22Rv1 (cell line): ENCODE measurements at regions not wholly inside any gene's neighbourhood (a gene's known extent, or its start where the extent isn't known, plus 50 kb on each side); places are given as distances from the start of the nearest gene placed in this dataset.

Experiments
- H3K27ac ChIP-seq: fragments of 450-650 bp; 2 replicates; pipeline ENCODE4 v1.5.1; 2017
- ZFX ChIP-seq: fragments of 450-650 bp; IDR thresholded peaks from 2 replicates; pipeline ENCODE4 v1.6.1; 2017; ENCODE audit warnings: antibody characterized with exemption, borderline replicate concordance
- TF ChIP-seq, protein P1 (sequence below): fragments of 450-650 bp; IDR thresholded peaks from 2 replicates; pipeline ENCODE4 v1.5.1; 2017; ENCODE audit warnings: mild to moderate bottlenecking

DNA sequence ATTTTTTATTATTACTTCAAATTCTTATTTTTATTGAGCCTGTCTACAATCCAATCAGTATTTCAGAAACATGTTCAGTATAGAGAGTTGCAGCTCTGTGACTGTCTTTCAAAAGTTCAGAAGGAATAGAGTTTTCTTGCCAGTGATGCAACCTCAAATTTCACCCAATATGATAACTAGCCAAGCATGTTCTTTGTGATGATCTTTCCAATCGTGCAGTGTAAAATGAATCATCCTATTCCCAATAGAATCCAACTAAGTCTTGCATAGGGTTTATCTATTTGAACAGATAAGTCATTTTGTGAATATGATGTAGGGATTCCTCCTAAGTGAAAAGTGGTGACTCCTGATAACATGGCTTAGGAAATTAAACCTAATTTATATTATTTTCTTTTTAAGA lies 937.8 kb downstream of the KCNJ2 start:
- TF ChIP-seq, protein P1, sequence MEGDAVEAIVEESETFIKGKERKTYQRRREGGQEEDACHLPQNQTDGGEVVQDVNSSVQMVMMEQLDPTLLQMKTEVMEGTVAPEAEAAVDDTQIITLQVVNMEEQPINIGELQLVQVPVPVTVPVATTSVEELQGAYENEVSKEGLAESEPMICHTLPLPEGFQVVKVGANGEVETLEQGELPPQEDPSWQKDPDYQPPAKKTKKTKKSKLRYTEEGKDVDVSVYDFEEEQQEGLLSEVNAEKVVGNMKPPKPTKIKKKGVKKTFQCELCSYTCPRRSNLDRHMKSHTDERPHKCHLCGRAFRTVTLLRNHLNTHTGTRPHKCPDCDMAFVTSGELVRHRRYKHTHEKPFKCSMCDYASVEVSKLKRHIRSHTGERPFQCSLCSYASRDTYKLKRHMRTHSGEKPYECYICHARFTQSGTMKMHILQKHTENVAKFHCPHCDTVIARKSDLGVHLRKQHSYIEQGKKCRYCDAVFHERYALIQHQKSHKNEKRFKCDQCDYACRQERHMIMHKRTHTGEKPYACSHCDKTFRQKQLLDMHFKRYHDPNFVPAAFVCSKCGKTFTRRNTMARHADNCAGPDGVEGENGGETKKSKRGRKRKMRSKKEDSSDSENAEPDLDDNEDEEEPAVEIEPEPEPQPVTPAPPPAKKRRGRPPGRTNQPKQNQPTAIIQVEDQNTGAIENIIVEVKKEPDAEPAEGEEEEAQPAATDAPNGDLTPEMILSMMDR, result no peak
- TF ChIP-seq ZFX, result no peak
- H3K27ac ChIP-seq, result no peak overlapping the region

DNA sequence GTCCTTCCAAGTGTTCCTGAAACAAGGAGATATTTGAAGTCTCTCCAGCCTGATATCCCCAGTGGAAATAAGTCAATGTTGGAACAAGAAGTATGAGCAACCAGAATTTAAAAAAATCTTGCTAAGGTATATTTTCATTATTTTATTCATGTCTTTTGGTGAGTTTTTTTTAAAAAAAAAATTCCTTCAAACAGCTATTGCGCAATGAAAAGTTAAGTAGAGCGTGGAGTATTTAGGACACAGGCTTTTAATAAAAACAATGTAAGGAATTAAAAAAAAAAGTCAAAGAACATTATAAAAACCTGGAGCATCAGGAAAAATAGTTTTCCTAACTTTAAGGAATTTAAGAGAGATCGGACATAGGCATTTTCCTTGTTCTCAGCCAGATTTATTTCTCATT lies 940.4 kb downstream of the KCNJ2 start:
- TF ChIP-seq, protein P1, result no peak
- no peak for TF ChIP-seq ZFX
- H3K27ac ChIP-seq, result peak overlapping the region; percentile 96

DNA sequence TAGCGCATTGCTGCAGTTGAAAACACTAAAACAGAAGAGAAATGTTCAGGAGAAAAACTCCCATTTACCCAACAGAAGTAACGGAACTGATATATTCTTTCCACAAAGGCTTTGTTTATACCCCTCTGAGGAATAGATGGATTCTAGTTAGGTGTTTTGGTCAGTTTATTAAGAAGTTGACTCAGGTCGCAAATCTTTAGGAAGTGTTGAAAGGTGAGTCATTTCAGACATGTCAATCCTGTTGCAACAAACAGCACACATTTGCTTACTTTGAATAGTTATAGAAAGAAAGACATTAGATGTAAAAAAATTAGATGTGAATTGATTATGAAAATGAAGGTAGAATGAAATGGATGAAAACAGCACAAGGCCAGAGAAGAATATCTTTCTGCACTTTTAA lies 941.0 kb downstream of the KCNJ2 start:
- TF ChIP-seq ZFX, result no peak
- TF ChIP-seq, protein P1, result no peak
- peak overlapping the region; percentile 96 for H3K27ac ChIP-seq

DNA sequence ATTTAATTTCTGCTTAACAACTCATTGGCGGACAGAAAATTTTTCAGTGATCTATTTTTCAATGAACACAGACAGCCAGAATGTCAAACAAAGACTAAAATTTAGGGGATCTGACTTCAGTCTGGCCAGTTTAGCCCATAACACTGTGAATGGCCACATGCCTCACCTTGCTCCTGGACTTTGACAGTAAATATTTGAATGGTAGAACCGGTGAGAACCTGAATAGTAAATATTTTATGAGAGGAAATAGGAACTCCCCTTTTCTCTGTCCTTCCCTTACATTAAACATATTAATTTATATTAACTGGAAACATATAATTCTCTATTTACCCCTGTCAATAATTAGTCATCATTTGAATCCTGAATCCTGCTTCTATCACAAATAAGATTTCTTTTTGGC lies 942.1 kb downstream of the KCNJ2 start:
- no peak for TF ChIP-seq ZFX
- TF ChIP-seq, protein P1, result no peak

DNA sequence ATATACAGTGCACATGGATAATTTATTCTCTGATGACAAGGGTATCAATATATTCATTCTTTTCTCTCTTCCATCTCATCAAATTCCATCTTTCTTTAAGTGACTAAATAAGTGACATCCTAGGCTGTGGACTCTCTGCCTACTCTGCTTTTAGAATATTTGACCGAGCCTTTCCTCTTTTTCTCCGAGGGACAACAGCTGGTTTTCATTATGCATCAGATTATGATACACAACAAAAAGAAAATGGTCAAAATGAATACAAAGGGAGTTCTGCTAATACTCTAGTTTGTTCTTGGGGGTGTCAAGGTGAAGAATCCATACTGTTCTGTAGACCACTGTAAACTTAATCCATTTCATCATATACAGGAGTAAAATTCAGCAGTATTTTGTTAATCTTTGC lies 942.6 kb downstream of the KCNJ2 start:
- TF ChIP-seq, protein P1, result no peak
- TF ChIP-seq ZFX, result no peak
- H3K27ac ChIP-seq, result peak overlapping the region; percentile 96

More for the DNA sequence above, 942.1 kb downstream of the KCNJ2 start:
- H3K27ac ChIP-seq, result peak overlapping the region; percentile 96

DNA sequence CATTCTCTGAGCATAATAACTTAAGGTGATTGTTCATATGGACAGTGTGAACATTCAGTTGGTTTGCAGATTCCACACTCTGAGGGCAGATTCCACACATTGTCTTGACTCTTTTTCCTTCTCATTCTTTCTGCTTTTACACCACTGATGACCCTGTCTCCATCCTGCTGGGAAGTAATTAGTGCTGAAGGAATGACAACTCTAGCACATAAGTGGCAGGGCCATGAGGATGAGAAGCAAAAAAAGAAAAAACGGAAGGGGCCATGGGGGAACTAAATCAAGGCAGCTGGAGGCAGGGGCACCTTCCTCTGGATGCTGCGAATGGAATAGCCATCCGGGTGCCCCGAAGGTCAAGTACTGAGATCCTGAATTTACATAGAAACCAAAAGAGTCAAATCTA lies 944.0 kb downstream of the KCNJ2 start:
- no peak for TF ChIP-seq ZFX
- TF ChIP-seq, protein P1, result no peak
- H3K27ac ChIP-seq, result peak overlapping the region; percentile 96

DNA sequence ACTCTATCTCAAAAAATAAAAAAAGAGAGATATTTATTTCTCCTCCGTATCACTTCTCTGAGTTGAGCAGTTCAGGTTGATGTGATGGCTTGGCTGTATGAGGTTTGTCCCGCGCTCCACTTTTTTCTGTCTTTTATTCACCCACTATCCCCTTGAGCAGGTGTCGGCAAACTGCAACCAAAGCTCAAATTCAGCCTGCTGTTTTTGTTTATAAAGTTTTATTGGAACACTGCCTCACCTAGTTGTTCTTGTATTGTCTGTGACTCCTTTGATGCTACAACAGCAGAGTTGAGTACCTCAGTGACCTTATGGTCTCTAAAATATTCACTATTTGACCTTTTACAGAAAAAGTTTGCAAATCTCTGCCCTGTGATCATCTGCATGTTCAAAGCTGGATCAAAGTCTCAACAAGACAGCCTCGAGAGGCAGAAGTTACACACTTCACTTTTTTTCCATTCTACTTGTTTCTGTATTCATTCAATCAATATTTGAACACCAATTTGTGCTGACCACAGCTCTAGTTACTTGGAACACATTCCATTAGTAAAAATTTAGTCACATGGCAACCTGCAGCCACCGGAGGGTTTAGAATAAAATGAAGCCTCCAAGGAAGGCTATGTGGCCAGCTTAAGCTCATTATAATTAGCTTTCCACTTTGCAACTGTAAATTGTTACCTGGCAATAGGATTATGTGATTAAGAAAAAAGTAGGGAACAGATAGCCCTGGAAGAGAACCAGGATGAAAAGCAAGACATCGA lies 945.8 kb downstream of the KCNJ2 start:
- H3K27ac ChIP-seq, result no peak overlapping the region
- TF ChIP-seq, protein P1, result no peak
- TF ChIP-seq ZFX, result no peak
